ENCODE measurements at regions not wholly inside any gene's neighbourhood (a gene's known extent, or its start where the extent isn't known, plus 50 kb on each side); places are given as distances from the start of the nearest gene placed in this dataset.

DNA sequence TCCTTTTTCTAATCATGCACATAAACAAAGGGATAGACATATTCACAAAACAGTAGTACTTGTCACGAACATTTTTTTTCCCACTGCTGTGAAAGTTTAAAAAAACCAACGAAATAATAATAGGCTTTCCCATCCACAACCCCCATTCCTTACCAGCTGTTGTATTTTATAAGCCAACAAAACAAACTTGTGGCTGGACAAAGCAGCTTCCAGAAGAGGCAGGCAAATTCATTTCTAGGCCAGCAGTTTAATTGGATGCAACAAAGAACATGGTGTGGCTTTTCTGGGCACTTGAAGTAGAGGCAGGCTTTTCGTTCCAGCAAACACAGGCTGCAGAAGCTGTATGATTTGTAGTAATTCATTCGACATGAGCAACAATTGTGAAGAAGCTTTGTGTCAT lies 56.0 kb upstream of the FAM20A start:
- TF ChIP-seq, protein P1, sequence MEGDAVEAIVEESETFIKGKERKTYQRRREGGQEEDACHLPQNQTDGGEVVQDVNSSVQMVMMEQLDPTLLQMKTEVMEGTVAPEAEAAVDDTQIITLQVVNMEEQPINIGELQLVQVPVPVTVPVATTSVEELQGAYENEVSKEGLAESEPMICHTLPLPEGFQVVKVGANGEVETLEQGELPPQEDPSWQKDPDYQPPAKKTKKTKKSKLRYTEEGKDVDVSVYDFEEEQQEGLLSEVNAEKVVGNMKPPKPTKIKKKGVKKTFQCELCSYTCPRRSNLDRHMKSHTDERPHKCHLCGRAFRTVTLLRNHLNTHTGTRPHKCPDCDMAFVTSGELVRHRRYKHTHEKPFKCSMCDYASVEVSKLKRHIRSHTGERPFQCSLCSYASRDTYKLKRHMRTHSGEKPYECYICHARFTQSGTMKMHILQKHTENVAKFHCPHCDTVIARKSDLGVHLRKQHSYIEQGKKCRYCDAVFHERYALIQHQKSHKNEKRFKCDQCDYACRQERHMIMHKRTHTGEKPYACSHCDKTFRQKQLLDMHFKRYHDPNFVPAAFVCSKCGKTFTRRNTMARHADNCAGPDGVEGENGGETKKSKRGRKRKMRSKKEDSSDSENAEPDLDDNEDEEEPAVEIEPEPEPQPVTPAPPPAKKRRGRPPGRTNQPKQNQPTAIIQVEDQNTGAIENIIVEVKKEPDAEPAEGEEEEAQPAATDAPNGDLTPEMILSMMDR (conservative IDR thresholded peaks at IDR 0.05), result no peak
- no peak for TF ChIP-seq ZFX (IDR thresholded peaks at IDR 0.05)
